DMS114 treated with DMSO at 0.1 percent for 48 hours (cell line): ENCODE measurements at regions not wholly inside any gene's neighbourhood (a gene's known extent, or its start where the extent isn't known, plus 50 kb on each side); places are given as distances from the start of the nearest gene placed in this dataset.

Experiments used
- DNase-seq: peaks from one replicate; lab custom pipeline; 2025; ENCODE audit not compliant: unreplicated experiment; lab: John Stamatoyannopoulos, UW

GRCh38 chr6:168213121-168213524 is 106.5 kb downstream of the DACT2 start:
- no peak for DNase-seq

- no peak for DNase-seq
Observed at GRCh38 chr6:168212362-168212761, 107.2 kb downstream of the DACT2 start.

GRCh38 chr6:168211681-168212080 is 107.9 kb downstream of the DACT2 start:
- no peak for DNase-seq

- DNase-seq = no peak
Observed at GRCh38 chr6:168210239-168211105, 109.1 kb downstream of the DACT2 start.

GRCh38 chr6:168209420-168209819 is 110.2 kb downstream of the DACT2 start:
- no peak for DNase-seq

GRCh38 chr6:168208854-168209253 is 110.7 kb downstream of the DACT2 start:
- no peak for DNase-seq

GRCh38 chr6:168208402-168208801 is 111.2 kb downstream of the DACT2 start:
- no peak for DNase-seq

- DNase-seq = no peak
Observed at GRCh38 chr6:168207421-168208175, 112.0 kb downstream of the DACT2 start.

- no peak for DNase-seq
Observed at GRCh38 chr6:168206661-168207274, 112.8 kb downstream of the DACT2 start.

GRCh38 chr6:168206186-168206585 is 113.4 kb downstream of the DACT2 start:
- no peak for DNase-seq

GRCh38 chr6:168201799-168202198 is 117.8 kb downstream of the DACT2 start:
- no peak for DNase-seq

GRCh38 chr6:168201383-168201782 is 118.2 kb downstream of the DACT2 start:
- no peak for DNase-seq

GRCh38 chr6:168200571-168201134 is 118.9 kb downstream of the DACT2 start:
- no peak for DNase-seq

GRCh38 chr6:168198302-168199180 is 119.5 kb upstream of the FRMD1 start:
- no peak for DNase-seq

GRCh38 chr6:168197636-168198301 is 118.8 kb upstream of the FRMD1 start:
- no peak for DNase-seq

GRCh38 chr6:168196881-168197635 is 118.0 kb upstream of the FRMD1 start:
- no peak for DNase-seq

- no peak for DNase-seq
Observed at GRCh38 chr6:168196385-168196860, 117.4 kb upstream of the FRMD1 start.

- DNase-seq = no peak
Observed at GRCh38 chr6:168195712-168196111, 116.7 kb upstream of the FRMD1 start.
